Lung (tissue), 11 donors: ENCODE measurements at regions not wholly inside any gene's neighbourhood (a gene's known extent, or its start where the extent isn't known, plus 50 kb on each side); places are given as distances from the start of the nearest gene placed in this dataset.
A peak's percentile ranks its signal among the peaks of the same experiment; 100 is the strongest.

Experiments used
- ATAC-seq: fragments of 200-7000 bp; cut with Tn5 transposase; one replicate; pipeline ENCODE4 v1.9.1; 2020; ENCODE audit warnings: moderate number of reproducible peaks; ENCODE audit not compliant: insufficient read depth, low FRiP score
- DNase-seq, 3 donors: peaks; one replicate each; pipeline ENCODE4 v3.0.0-alpha.2; 2013 to 2017
- H3K27ac ChIP-seq, 2 donors: one replicate each; pipeline ENCODE4 v1.5.1; 2013; ENCODE audit warnings: mild to moderate bottlenecking in 2 of 2, moderate library complexity in 2 of 2, control low read depth in 1 of 2, inconsistent platforms in 1 of 2, low read depth in 1 of 2, low read length in 1 of 2
- H3K27me3 ChIP-seq, 3 donors: one replicate each; pipeline ENCODE4 v1.5.1; 2013; ENCODE audit warnings: low read length in 2 of 3; ENCODE audit not compliant: control insufficient read depth in 3 of 3, insufficient read depth in 3 of 3
- H3K36me3 ChIP-seq, 4 donors: one replicate each; pipeline ENCODE4 v1.5.1; 2013; ENCODE audit warnings: low read length in 4 of 4, mild to moderate bottlenecking in 1 of 4, moderate library complexity in 1 of 4; ENCODE audit not compliant: control insufficient read depth in 4 of 4, insufficient read depth in 4 of 4
- H3K4me1 ChIP-seq, 5 donors: one replicate each; pipeline ENCODE4 v1.5.1; 2013; ENCODE audit warnings: low read length in 5 of 5, mild to moderate bottlenecking in 2 of 5, moderate library complexity in 1 of 5; ENCODE audit not compliant: control insufficient read depth in 5 of 5, insufficient read depth in 5 of 5
- H3K4me3 ChIP-seq: one replicate; pipeline ENCODE4 v1.5.1; 2013; ENCODE audit warnings: mild to moderate bottlenecking, control low read depth, moderate library complexity
- H3K9ac ChIP-seq, 2 donors: one replicate each; pipeline ENCODE4 v1.5.1; 2013; ENCODE audit warnings: low read length in 2 of 2, control low read depth in 1 of 2; ENCODE audit not compliant: insufficient read depth in 1 of 2
- H3K9me3 ChIP-seq, 4 donors: one replicate each; pipeline ENCODE4 v1.5.1; 2013; ENCODE audit warnings: low read length in 3 of 4, mild to moderate bottlenecking in 1 of 4, moderate library complexity in 1 of 4; ENCODE audit not compliant: control insufficient read depth in 4 of 4, insufficient read depth in 3 of 4
- CTCF ChIP-seq: IDR thresholded peaks from 2 replicates; pipeline ENCODE4 v1.5.1; 2012; ENCODE audit warnings: mild to moderate bottlenecking; ENCODE audit errors: control extremely low read depth, extremely low read depth
- WGBS, 2 donors: extraction: QIAGEN DNeasy Blood & Tissue Kit; methylation state at CpG; one replicate each; pipeline ENCODE4 v1.1.7; 2013; 5-methylcytosine and 5-hydroxymethylcytosine counted together
- donor health status: control.
- donor health status: control.
- donor health status: Bipolar disorder and iron deficiency.
- donor health status: healthy.
- donor health status: DM: yes; HTN: yes; CAD: no.

- DNase-seq = no peak
- Histone ChIP-seq H3K9ac (no peak overlapping the region), H3K36me3 (no peaks in the 10 kb centered on the region), H3K27ac (no peak overlapping the region), H3K4me3 (no peak overlapping the region), H3K9me3 (peaks cover 0 to 2% (median 0%) of the 10 kb centered on the region in 4 donors), H3K4me1 (peaks cover 0 to 12% (median 0%) of the 10 kb centered on the region in 5 donors), H3K27me3 (peaks cover 0 to 2% (median 0%) of the 10 kb centered on the region in 3 donors)
- 79 to 87% methylated on average over 17 of the region's 17 CpGs for WGBS, 2 donors
- ATAC-seq = no peak
- no peak for TF ChIP-seq CTCF
These were observed 1020.5 kb downstream of the BRD1 start for GRCh38 chr22:48807155-48807554.

- no peaks in the 10 kb centered on the region for H3K27me3 ChIP-seq
- H3K27ac ChIP-seq = no peak overlapping the region
- peaks cover 0 to 12% (median 0%) of the 10 kb centered on the region in 5 donors for H3K4me1 ChIP-seq
- no peaks in the 10 kb centered on the region for H3K36me3 ChIP-seq
- 68 to 79% methylated on average over 16 of the region's 16 CpGs for WGBS, 2 donors
- H3K9ac ChIP-seq = no peak overlapping the region
- TF ChIP-seq CTCF = no peak
- H3K4me3 ChIP-seq = no peak overlapping the region
- no peaks in the 10 kb centered on the region for H3K9me3 ChIP-seq
- ATAC-seq (no peak), DNase-seq (peak in 2 of 3 donors; percentile 17 to 29)
These were observed 1021.4 kb downstream of the BRD1 start for GRCh38 chr22:48806227-48806781.

GRCh38 chr22:48805516-48805915, 1022.2 kb downstream of the BRD1 start:
- TF ChIP-seq CTCF = no peak
- H3K9ac ChIP-seq = no peak overlapping the region
- H3K4me3 ChIP-seq = no peak overlapping the region
- peaks cover 0 to 12% (median 0%) of the 10 kb centered on the region in 5 donors for H3K4me1 ChIP-seq
- WGBS, 2 donors = 79 to 89% methylated on average over 10 of the region's 10 CpGs
- H3K27me3 ChIP-seq = no peaks in the 10 kb centered on the region
- H3K36me3 ChIP-seq = no peaks in the 10 kb centered on the region
- DNase-seq = no peak
- H3K9me3 ChIP-seq = no peaks in the 10 kb centered on the region
- H3K27ac ChIP-seq = no peak overlapping the region
- ATAC-seq = no peak

GRCh38 chr22:48804811-48805301, 1022.8 kb downstream of the BRD1 start:
- peaks cover 0 to 12% (median 0%) of the 10 kb centered on the region in 5 donors for H3K4me1 ChIP-seq
- no peak overlapping the region for H3K9ac ChIP-seq
- WGBS, 2 donors = 54 to 60% methylated on average over 22 of the region's 22 CpGs
- no peaks in the 10 kb centered on the region for H3K9me3 ChIP-seq
- DNase-seq (no peak), ATAC-seq (no peak)
- H3K4me3 ChIP-seq = no peak overlapping the region
- no peak overlapping the region for H3K27ac ChIP-seq
- H3K36me3 ChIP-seq = no peaks in the 10 kb centered on the region
- TF ChIP-seq CTCF = no peak
- no peaks in the 10 kb centered on the region for H3K27me3 ChIP-seq
